Right atrium auricular region (tissue), 2 donors: ENCODE measurements at regions not wholly inside any gene's neighbourhood (a gene's known extent, or its start where the extent isn't known, plus 50 kb on each side); places are given as distances from the start of the nearest gene placed in this dataset.

ENCODE experiments used
- DNase-seq: peaks from one replicate; pipeline ENCODE4 v3.0.0-alpha.2; 2019; ENCODE audit warnings: low spot score
- H3K27ac ChIP-seq, 2 donors: fragments of 200-600 bp; sonication (generic); 1 replicate in 1 of 2; 2 replicates in 1 of 2; pipeline ENCODE4 v1.5.1; 2016 to 2019
- H3K27me3 ChIP-seq, 2 donors: fragments of 200-600 bp; sonication (generic); one replicate each; pipeline versions ENCODE4 v1.5.1 to v1.6.0; 2017 to 2019
- H3K36me3 ChIP-seq: fragments of 200-600 bp; sonication (generic); one replicate; pipeline ENCODE4 v1.5.1; 2016
- H3K4me1 ChIP-seq, 2 donors: fragments of 200-600 bp; sonication (generic); one replicate each; pipeline versions ENCODE4 v1.5.1 to v1.6.0; 2017 to 2019
- H3K4me3 ChIP-seq, 2 donors: fragments of 200-600 bp; sonication (generic); 1 replicate in 1 of 2; 2 replicates in 1 of 2; pipeline ENCODE4 v1.5.1; 2017 to 2019; ENCODE audit warnings: mild to moderate bottlenecking in 1 of 2, moderate library complexity in 1 of 2
- H3K9me3 ChIP-seq, 2 donors: fragments of 200-600 bp; sonication (generic); one replicate each; pipeline ENCODE4 v1.5.1; 2019
- CTCF ChIP-seq, 2 donors: fragments of 200-600 bp; sonication (generic); IDR thresholded peaks; one replicate each; pipeline ENCODE4 v1.5.1; 2019; ENCODE audit warnings: antibody characterized with exemption in 2 of 2

- DNase-seq: no peak
- Histone ChIP-seq H3K36me3 (no peaks in the 10 kb centered on the region), H3K27me3 (no peaks in the 10 kb centered on the region), H3K9me3 (no peaks in the 10 kb centered on the region), H3K4me3 (no peak overlapping the region), H3K4me1 (no peaks in the 10 kb centered on the region), H3K27ac (no peak overlapping the region)
- TF ChIP-seq CTCF (IDR thresholded peaks at IDR 0.05): no peak
Observed at GRCh38 chr13:79160818-79161217, 245.2 kb downstream of the RBM26 start.

GRCh38 chr13:79155883-79156282 is 250.2 kb downstream of the RBM26 start:
- no peak for TF ChIP-seq CTCF (IDR thresholded peaks at IDR 0.05)
- H3K4me3 ChIP-seq: no peak overlapping the region
- DNase-seq: no peak
- no peaks in the 10 kb centered on the region for H3K4me1 ChIP-seq
- H3K9me3 ChIP-seq: no peaks in the 10 kb centered on the region
- H3K36me3 ChIP-seq: no peaks in the 10 kb centered on the region
- no peak overlapping the region for H3K27ac ChIP-seq
- no peaks in the 10 kb centered on the region for H3K27me3 ChIP-seq

GRCh38 chr13:79149210-79149609 is 256.8 kb downstream of the RBM26 start:
- Histone ChIP-seq H3K27me3 (no peaks in the 10 kb centered on the region), H3K27ac (no peak overlapping the region), H3K4me3 (no peak overlapping the region), H3K4me1 (no peaks in the 10 kb centered on the region), H3K36me3 (no peaks in the 10 kb centered on the region), H3K9me3 (no peaks in the 10 kb centered on the region)
- TF ChIP-seq CTCF (IDR thresholded peaks at IDR 0.05): no peak
- DNase-seq: no peak

- Histone ChIP-seq H3K27me3 (no peaks in the 10 kb centered on the region), H3K36me3 (no peaks in the 10 kb centered on the region), H3K9me3 (no peaks in the 10 kb centered on the region), H3K27ac (no peak overlapping the region), H3K4me1 (no peaks in the 10 kb centered on the region), H3K4me3 (no peak overlapping the region)
- no peak for TF ChIP-seq CTCF (IDR thresholded peaks at IDR 0.05)
- DNase-seq: no peak
Observed at GRCh38 chr13:79141082-79141481, 265.0 kb downstream of the RBM26 start.

GRCh38 chr13:79128158-79128557 is 277.9 kb downstream of the RBM26 start:
- Histone ChIP-seq H3K36me3 (no peaks in the 10 kb centered on the region), H3K4me1 (no peaks in the 10 kb centered on the region), H3K27me3 (no peaks in the 10 kb centered on the region), H3K9me3 (no peaks in the 10 kb centered on the region), H3K4me3 (no peak overlapping the region), H3K27ac (no peak overlapping the region)
- DNase-seq: no peak
- no peak for TF ChIP-seq CTCF (IDR thresholded peaks at IDR 0.05)

- H3K36me3 ChIP-seq: no peaks in the 10 kb centered on the region
- H3K4me1 ChIP-seq: no peaks in the 10 kb centered on the region
- H3K27me3 ChIP-seq: no peaks in the 10 kb centered on the region
- H3K4me3 ChIP-seq: no peak overlapping the region
- DNase-seq: no peak
- H3K27ac ChIP-seq: no peak overlapping the region
- H3K9me3 ChIP-seq: no peaks in the 10 kb centered on the region
- TF ChIP-seq CTCF (IDR thresholded peaks at IDR 0.05): no peak
Observed at GRCh38 chr13:79126706-79127105, 279.3 kb downstream of the RBM26 start.
